RWPE2 (cell line): ENCODE measurements at regions not wholly inside any gene's neighbourhood (a gene's known extent, or its start where the extent isn't known, plus 50 kb on each side); places are given as distances from the start of the nearest gene placed in this dataset.

Source experiments
- ATAC-seq: fragments of 200-7000 bp; cut with Tn5 transposase; 3 replicates; pipeline ENCODE4 v1.9.1; 2021; ENCODE audit warnings: low read depth
- DNase-seq: peaks from one replicate; pipeline ENCODE4 v3.0.0-alpha.2; 2020; ENCODE audit warnings: low spot score
- H3K27ac ChIP-seq: fragments of 450-650 bp; 2 replicates; pipeline ENCODE4 v1.5.1; 2017; ENCODE audit warnings: mild to moderate bottlenecking; ENCODE audit not compliant: poor library complexity, severe bottlenecking
- H3K27me3 ChIP-seq: fragments of 250-450 bp; sonication (Bioruptor Pico); 2 replicates; pipeline ENCODE4 v1.5.1; 2021; ENCODE audit warnings: mild to moderate bottlenecking, moderate library complexity; ENCODE audit not compliant: insufficient read depth, poor library complexity, severe bottlenecking
- H3K36me3 ChIP-seq: fragments of 250-450 bp; sonication (Bioruptor Pico); 2 replicates; pipeline ENCODE4 v1.5.1; 2020; ENCODE audit warnings: low read depth, mild to moderate bottlenecking, moderate library complexity
- H3K4me1 ChIP-seq: fragments of 250-450 bp; sonication (Bioruptor Pico); 2 replicates; pipeline ENCODE4 v1.5.1; 2021; ENCODE audit warnings: mild to moderate bottlenecking, moderate library complexity; ENCODE audit not compliant: insufficient read depth, poor library complexity, severe bottlenecking
- H3K4me3 ChIP-seq: fragments of 250-450 bp; sonication (Bioruptor Pico); 2 replicates; pipeline ENCODE4 v1.5.1; 2021; ENCODE audit warnings: mild to moderate bottlenecking, moderate library complexity; ENCODE audit not compliant: severe bottlenecking
- H3K9me3 ChIP-seq: fragments of 250-450 bp; sonication (Bioruptor Pico); 2 replicates; pipeline ENCODE4 v1.5.1; 2021; ENCODE audit warnings: mild to moderate bottlenecking, moderate library complexity; ENCODE audit not compliant: severe bottlenecking
- CTCF ChIP-seq: fragments of 450-650 bp; IDR thresholded peaks from one replicate; pipeline ENCODE4 v1.5.1; 2017; ENCODE audit warnings: mild to moderate bottlenecking, moderate library complexity; ENCODE audit not compliant: poor library complexity, severe bottlenecking

DNA sequence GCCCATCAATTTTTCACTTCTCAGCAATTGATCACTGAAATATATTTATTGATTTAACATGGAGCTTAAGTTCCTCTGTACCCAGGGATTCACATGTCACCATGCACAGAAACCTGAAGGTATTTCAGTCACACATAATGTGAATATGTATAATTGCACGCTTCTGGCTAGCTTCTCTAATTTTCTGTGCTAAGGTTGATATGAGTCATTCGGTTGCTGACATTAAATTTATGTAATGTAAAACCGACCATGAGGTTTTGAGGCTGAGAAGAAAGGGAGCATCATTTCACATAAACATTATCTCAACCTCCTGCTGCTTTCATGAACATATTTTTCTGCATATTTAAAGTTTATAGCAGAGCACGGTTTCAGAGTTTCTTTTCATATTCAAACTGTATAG, 381.0 kb upstream of the TPK1 start:
- no peaks in the 10 kb centered on the region for H3K9me3 ChIP-seq
- DNase-seq (no peak), ATAC-seq (no peak)
- H3K27ac ChIP-seq, result no peak overlapping the region
- TF ChIP-seq CTCF, result no peak
- H3K36me3 ChIP-seq, result no peaks in the 10 kb centered on the region
- H3K4me1 ChIP-seq, result no peaks in the 10 kb centered on the region
- H3K4me3 ChIP-seq, result no peak overlapping the region
- H3K27me3 ChIP-seq, result no peaks in the 10 kb centered on the region

DNA sequence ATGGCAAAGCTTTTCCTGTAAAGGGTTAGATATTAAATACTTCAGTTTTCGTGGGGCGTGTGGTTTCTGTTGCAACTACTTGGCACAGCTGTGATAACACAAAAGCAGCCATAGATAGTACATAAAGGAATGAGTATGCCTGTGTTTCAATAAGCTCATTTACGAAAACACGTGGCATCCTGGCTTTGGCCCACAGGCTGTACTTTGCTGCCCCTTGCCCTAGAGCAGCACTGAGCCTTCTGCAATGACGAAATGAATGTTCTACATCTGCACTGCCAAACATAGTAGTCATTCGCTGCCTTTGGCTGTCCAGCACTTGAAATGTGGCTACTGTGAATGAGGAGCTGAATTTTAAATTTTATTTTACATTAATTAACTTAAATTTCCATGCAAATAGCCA, 376.2 kb upstream of the TPK1 start:
- no peak overlapping the region for H3K4me3 ChIP-seq
- no peak overlapping the region for H3K27ac ChIP-seq
- no peaks in the 10 kb centered on the region for H3K36me3 ChIP-seq
- H3K4me1 ChIP-seq, result no peaks in the 10 kb centered on the region
- no peaks in the 10 kb centered on the region for H3K27me3 ChIP-seq
- no peak for ATAC-seq
- H3K9me3 ChIP-seq, result no peaks in the 10 kb centered on the region
- no peak for DNase-seq
- no peak for TF ChIP-seq CTCF

DNA sequence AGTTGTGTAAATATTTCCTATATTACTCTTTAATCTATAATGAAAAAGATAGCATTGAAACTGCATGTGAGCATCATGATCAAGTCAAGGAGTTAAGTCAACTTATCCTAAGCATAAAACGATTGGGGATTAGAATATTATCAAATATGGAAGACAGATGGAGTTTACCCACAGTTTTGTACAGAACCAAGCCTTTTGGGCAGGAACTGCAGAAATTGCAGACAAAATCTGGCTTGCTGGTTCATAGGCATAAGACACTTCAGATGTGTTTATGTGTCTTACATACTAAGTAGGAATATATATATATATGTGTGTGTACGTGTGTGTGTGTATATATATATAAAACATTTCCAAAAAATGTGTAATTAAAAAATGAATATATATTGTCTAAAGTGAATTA, 375.4 kb upstream of the TPK1 start:
- no peaks in the 10 kb centered on the region for H3K4me1 ChIP-seq

GRCh38 chr7:145193951-145194350, 358.1 kb upstream of the TPK1 start:
- H3K4me1 ChIP-seq, result no peaks in the 10 kb centered on the region
- H3K36me3 ChIP-seq, result no peaks in the 10 kb centered on the region
- TF ChIP-seq CTCF, result no peak
- no peaks in the 10 kb centered on the region for H3K27me3 ChIP-seq
- H3K9me3 ChIP-seq, result peaks cover 3% of the 10 kb centered on the region
- no peak for ATAC-seq
- H3K4me3 ChIP-seq, result no peak overlapping the region
- DNase-seq, result no peak
- H3K27ac ChIP-seq, result no peak overlapping the region

More for the DNA sequence above, 375.4 kb upstream of the TPK1 start:
- H3K9me3 ChIP-seq, result no peaks in the 10 kb centered on the region
- TF ChIP-seq CTCF, result no peak
- ATAC-seq, result no peak
- DNase-seq, result no peak
- no peaks in the 10 kb centered on the region for H3K36me3 ChIP-seq
- no peak overlapping the region for H3K4me3 ChIP-seq
- H3K27ac ChIP-seq, result no peak overlapping the region
- no peaks in the 10 kb centered on the region for H3K27me3 ChIP-seq

GRCh38 chr7:145184956-145185355, 349.1 kb upstream of the TPK1 start:
- no peaks in the 10 kb centered on the region for H3K4me1 ChIP-seq
- H3K36me3 ChIP-seq, result no peaks in the 10 kb centered on the region
- DNase-seq (no peak), ATAC-seq (no peak)
- no peak overlapping the region for H3K27ac ChIP-seq
- H3K9me3 ChIP-seq, result peaks cover 1% of the 10 kb centered on the region
- H3K4me3 ChIP-seq, result no peak overlapping the region
- no peaks in the 10 kb centered on the region for H3K27me3 ChIP-seq
- TF ChIP-seq CTCF, result no peak
